GM23338 (cell line): ENCODE measurements at regions not wholly inside any gene's neighbourhood (a gene's known extent, or its start where the extent isn't known, plus 50 kb on each side); places are given as distances from the start of the nearest gene placed in this dataset.

Source experiments
- ATAC-seq: fragments of 200-7000 bp; cut with Tn5 transposase; 3 replicates; pipeline ENCODE4 v1.9.1; 2020
- DNase-seq: peaks from one replicate; pipeline ENCODE4 v3.0.0-alpha.2; 2015; ENCODE audit warnings: low spot score
- H2AFZ ChIP-seq: fragments of 200-600 bp; sonication (generic); 2 replicates; pipeline ENCODE4 v1.8.0; 2016; ENCODE audit warnings: antibody characterized with exemption, mild to moderate bottlenecking, moderate library complexity
- H3F3A ChIP-seq: fragments of 200-600 bp; sonication (generic); replicated peaks from 2 replicates; pipeline ENCODE4 v1.8.0; 2017; ENCODE audit warnings: antibody characterized with exemption, mixed run types, low read depth
- H3K27ac ChIP-seq: fragments of 200-600 bp; sonication (generic); 2 replicates; pipeline ENCODE4 v1.6.1; 2016; ENCODE audit warnings: low read depth
- H3K27me3 ChIP-seq: fragments of 200-600 bp; sonication (generic); 2 replicates; pipeline ENCODE4 v1.8.0; 2016; ENCODE audit warnings: mild to moderate bottlenecking, mixed run types, moderate library complexity; ENCODE audit not compliant: insufficient read depth
- H3K36me3 ChIP-seq: fragments of 200-600 bp; sonication (generic); 2 replicates; pipeline ENCODE4 v1.8.0; 2016; ENCODE audit warnings: mild to moderate bottlenecking; ENCODE audit not compliant: insufficient read depth
- H3K4me1 ChIP-seq: fragments of 200-600 bp; sonication (generic); 2 replicates; pipeline ENCODE4 v1.8.0; 2016; ENCODE audit warnings: mild to moderate bottlenecking, moderate library complexity; ENCODE audit not compliant: insufficient read depth
- H3K4me2 ChIP-seq: fragments of 200-600 bp; sonication (generic); 2 replicates; pipeline ENCODE4 v1.7.1; 2017; ENCODE audit warnings: mixed run types
- H3K4me3 ChIP-seq: fragments of 200-600 bp; sonication (generic); 2 replicates; pipeline ENCODE4 v1.6.1; 2016; ENCODE audit warnings: mixed run types
- H3K79me2 ChIP-seq: fragments of 200-600 bp; sonication (generic); replicated peaks from 2 replicates; pipeline ENCODE4 v1.8.0; 2017; ENCODE audit warnings: mild to moderate bottlenecking; ENCODE audit not compliant: insufficient read depth
- H3K9me2 ChIP-seq: fragments of 200-600 bp; sonication (generic); 2 replicates; pipeline ENCODE4 v1.8.0; 2017; ENCODE audit not compliant: insufficient read depth
- H4K20me1 ChIP-seq: fragments of 200-600 bp; sonication (generic); replicated peaks from 2 replicates; pipeline ENCODE4 v1.8.0; 2017; ENCODE audit warnings: mild to moderate bottlenecking; ENCODE audit not compliant: insufficient read depth
- H3K27ac Mint-ChIP-seq: 2 replicates; pipeline ENCODE4 v1.8.0; 2020; ENCODE audit warnings: inconsistent platforms, mild to moderate bottlenecking, moderate library complexity, mixed read lengths
- H3K27me3 Mint-ChIP-seq: 3 replicates; pipeline ENCODE4 v1.8.0; 2022; ENCODE audit warnings: low read depth, mild to moderate bottlenecking, moderate library complexity, mixed read lengths, inconsistent platforms; ENCODE audit not compliant: insufficient read depth, poor library complexity
- H3K36me3 Mint-ChIP-seq: 3 replicates; pipeline ENCODE4 v1.8.0; 2021; ENCODE audit warnings: low read depth, mild to moderate bottlenecking, inconsistent platforms, moderate library complexity, mixed read lengths
- H3K4me1 Mint-ChIP-seq: 3 replicates; pipeline ENCODE4 v1.8.0; 2020; ENCODE audit warnings: mild to moderate bottlenecking, inconsistent platforms, mixed read lengths
- H3K4me3 Mint-ChIP-seq: 3 replicates; pipeline ENCODE4 v1.8.0; 2021; ENCODE audit warnings: moderate library complexity, mild to moderate bottlenecking, inconsistent platforms, mixed read lengths
- H3K9me3 Mint-ChIP-seq: 3 replicates; pipeline ENCODE4 v1.8.0; 2020; ENCODE audit warnings: moderate library complexity, mild to moderate bottlenecking, inconsistent platforms, mixed read lengths
- CREB1 ChIP-seq: fragments of 250-450 bp; sonication (Bioruptor Pico); IDR thresholded peaks from 2 replicates; pipeline ENCODE4 v1.5.0; 2020; ENCODE audit warnings: low read depth, mild to moderate bottlenecking, moderate library complexity
- CTCF ChIP-seq, 2 experiments: fragments of 200-600 bp in 1 of 2; sonication (generic) in 1 of 2; conservative IDR thresholded peaks; 2 replicates each; pipeline versions ENCODE4 v1.5.1 to v1.6.1; 2016 to 2017; ENCODE audit warnings: antibody characterized with exemption in 2 of 2, low read depth in 2 of 2, mild to moderate bottlenecking in 2 of 2, moderate library complexity in 1 of 2
- ETS1 ChIP-seq: IDR thresholded peaks from 2 replicates; pipeline ENCODE4 v1.6.1; 2016; ENCODE audit warnings: antibody characterized with exemption
- EZH2 ChIP-seq: fragments of 200-600 bp; sonication (generic); IDR thresholded peaks from one replicate; pipeline ENCODE4 v1.8.0; 2017; ENCODE audit warnings: antibody characterized with exemption, mild to moderate bottlenecking, low read depth; ENCODE audit not compliant: unreplicated experiment
- EZH2phosphoT487 ChIP-seq: fragments of 200-600 bp; sonication (generic); IDR thresholded peaks from one replicate; pipeline ENCODE4 v1.8.1; 2018; ENCODE audit warnings: antibody characterized with exemption; ENCODE audit not compliant: unreplicated experiment
- JUNB ChIP-seq: IDR thresholded peaks from one replicate; pipeline ENCODE4 v1.6.1; 2016; ENCODE audit warnings: antibody characterized with exemption; ENCODE audit not compliant: unreplicated experiment
- NANOG ChIP-seq: IDR thresholded peaks from 2 replicates; pipeline ENCODE4 v1.6.1; 2016; ENCODE audit warnings: antibody characterized with exemption, borderline replicate concordance
- POLR2AphosphoS5 ChIP-seq: IDR thresholded peaks from 2 replicates; pipeline ENCODE4 v1.6.1; 2016; ENCODE audit warnings: antibody characterized with exemption, low read depth
- REST ChIP-seq: IDR thresholded peaks from one replicate; pipeline ENCODE4 v1.6.1; 2018; ENCODE audit warnings: antibody characterized with exemption; ENCODE audit not compliant: unreplicated experiment
- STAT1 ChIP-seq: IDR thresholded peaks from one replicate; pipeline ENCODE4 v1.6.1; 2016; ENCODE audit warnings: antibody characterized with exemption; ENCODE audit not compliant: unreplicated experiment
- ZNF114 ChIP-seq: fragments of 250-450 bp; sonication (Bioruptor Pico); IDR thresholded peaks from 2 replicates; pipeline ENCODE4 v1.5.0; 2020; ENCODE audit warnings: mild to moderate bottlenecking, moderate library complexity
- ZNF331 ChIP-seq: fragments of 250-450 bp; sonication (Bioruptor Pico); IDR thresholded peaks from 2 replicates; pipeline ENCODE4 v1.5.0; 2020; ENCODE audit warnings: low read depth, mild to moderate bottlenecking, moderate library complexity
- ZNF462 ChIP-seq: fragments of 250-450 bp; sonication (Bioruptor Pico); IDR thresholded peaks from 2 replicates; pipeline ENCODE4 v1.5.0; 2020; ENCODE audit warnings: mild to moderate bottlenecking, moderate library complexity

GRCh38 chr18:24958001-24958400, 394.0 kb downstream of the ZNF521 start:
- Histone ChIP-seq H3K9me2 (0 out of 2 replicates have a peak, but pooled peaks cover 3% of the 10 kb centered on the region), H2AFZ (no peak overlapping the region), H3K36me3 (no peaks in the 10 kb centered on the region), H3K27ac (no peak overlapping the region), H3K27me3 (no peaks in the 10 kb centered on the region), H4K20me1 (no peaks in the 10 kb centered on the region), H3K4me3 (no peak overlapping the region), H3F3A (no peaks in the 10 kb centered on the region), H3K4me1 (no peaks in the 10 kb centered on the region), H3K4me2 (no peak overlapping the region), H3K79me2 (no peaks in the 10 kb centered on the region)
- H3K4me3 Mint-ChIP-seq, result no peak overlapping the region
- ATAC-seq, result no peak
- no peak overlapping the region for H3K27ac Mint-ChIP-seq
- H3K9me3 Mint-ChIP-seq, result no peaks in the 10 kb centered on the region
- H3K27me3 Mint-ChIP-seq, result no peaks in the 10 kb centered on the region
- no peak for DNase-seq
- TF ChIP-seq CTCF (conservative IDR thresholded peaks at IDR 0.05; ENCODE audit: low read depth in 2 of 2) (no peak), POLR2AphosphoS5 (no peak), ETS1 (no peak), JUNB (no peak), REST (no peak), ZNF462 (CRISPR knock-in tag) (no peak), CREB1 (no peak), EZH2 (no peak), ZNF331 (CRISPR knock-in tag) (no peak), ZNF114 (CRISPR knock-in tag) (no peak), EZH2phosphoT487 (no peak), STAT1 (no peak), NANOG (no peak)
- no peaks in the 10 kb centered on the region for H3K4me1 Mint-ChIP-seq
- H3K36me3 Mint-ChIP-seq, result no peaks in the 10 kb centered on the region
